ENCODE measurements at regions not wholly inside any gene's neighbourhood (a gene's known extent, or its start where the extent isn't known, plus 50 kb on each side); places are given as distances from the start of the nearest gene placed in this dataset.

DNA sequence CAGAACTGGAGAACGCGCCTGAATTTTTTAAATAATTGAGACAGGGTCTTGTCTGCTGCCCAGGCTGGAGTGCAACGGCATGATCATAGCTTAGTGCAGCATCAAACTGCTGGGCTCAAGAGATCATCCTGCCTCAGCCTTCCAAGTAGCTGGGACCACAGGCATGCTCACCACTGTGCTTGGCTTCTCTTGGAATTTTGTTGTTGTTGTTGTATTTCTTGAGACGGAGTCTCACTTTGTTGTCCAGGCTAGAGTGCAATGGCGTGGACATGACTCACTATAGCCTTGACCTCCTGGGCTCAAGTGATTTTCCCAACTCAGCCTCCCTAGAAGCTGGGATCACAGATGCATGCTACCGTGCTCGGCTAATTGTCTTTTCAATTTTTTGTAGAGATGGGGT is 58.4 kb upstream of the DAB2IP start:
- TF ChIP-seq, protein P1, sequence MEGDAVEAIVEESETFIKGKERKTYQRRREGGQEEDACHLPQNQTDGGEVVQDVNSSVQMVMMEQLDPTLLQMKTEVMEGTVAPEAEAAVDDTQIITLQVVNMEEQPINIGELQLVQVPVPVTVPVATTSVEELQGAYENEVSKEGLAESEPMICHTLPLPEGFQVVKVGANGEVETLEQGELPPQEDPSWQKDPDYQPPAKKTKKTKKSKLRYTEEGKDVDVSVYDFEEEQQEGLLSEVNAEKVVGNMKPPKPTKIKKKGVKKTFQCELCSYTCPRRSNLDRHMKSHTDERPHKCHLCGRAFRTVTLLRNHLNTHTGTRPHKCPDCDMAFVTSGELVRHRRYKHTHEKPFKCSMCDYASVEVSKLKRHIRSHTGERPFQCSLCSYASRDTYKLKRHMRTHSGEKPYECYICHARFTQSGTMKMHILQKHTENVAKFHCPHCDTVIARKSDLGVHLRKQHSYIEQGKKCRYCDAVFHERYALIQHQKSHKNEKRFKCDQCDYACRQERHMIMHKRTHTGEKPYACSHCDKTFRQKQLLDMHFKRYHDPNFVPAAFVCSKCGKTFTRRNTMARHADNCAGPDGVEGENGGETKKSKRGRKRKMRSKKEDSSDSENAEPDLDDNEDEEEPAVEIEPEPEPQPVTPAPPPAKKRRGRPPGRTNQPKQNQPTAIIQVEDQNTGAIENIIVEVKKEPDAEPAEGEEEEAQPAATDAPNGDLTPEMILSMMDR (IDR thresholded peaks at IDR 0.05; ENCODE audit: low read length), result no peak
- no peak for TF ChIP-seq EZH2 (optimal IDR thresholded peaks at IDR 0.05; ENCODE audit: low read depth, low read length)
